Upper lobe of left lung (tissue), 6 donors: ENCODE measurements at regions not wholly inside any gene's neighbourhood (a gene's known extent, or its start where the extent isn't known, plus 50 kb on each side); places are given as distances from the start of the nearest gene placed in this dataset.

Experiments
- ATAC-seq, 2 donors: fragments of 200-7000 bp; cut with Tn5 transposase; one replicate each; pipeline ENCODE4 v1.9.1; 2022; ENCODE audit warnings: mild to moderate bottlenecking in 2 of 2, moderate library complexity in 2 of 2; ENCODE audit not compliant: low FRiP score in 2 of 2
- DNase-seq, 2 donors: peaks; one replicate each; pipeline ENCODE4 v3.0.0-alpha.2; 2019 to 2020
- H3K27ac ChIP-seq, 4 donors: fragments of 200-600 bp; sonication (generic); one replicate each; pipeline ENCODE4 v1.5.1; 2016 to 2019
- H3K27me3 ChIP-seq, 4 donors: fragments of 200-600 bp; sonication (generic); one replicate each; pipeline ENCODE4 v1.5.1; 2017 to 2019
- H3K36me3 ChIP-seq, 4 donors: fragments of 200-600 bp; sonication (generic); one replicate each; pipeline ENCODE4 v1.5.1; 2016 to 2019
- H3K4me1 ChIP-seq, 4 donors: fragments of 200-600 bp; sonication (generic); one replicate each; pipeline ENCODE4 v1.5.1; 2018 to 2019
- H3K4me3 ChIP-seq, 4 donors: fragments of 200-600 bp; sonication (generic); one replicate each; pipeline ENCODE4 v1.5.1; 2017 to 2019; ENCODE audit warnings: mild to moderate bottlenecking in 2 of 4, moderate library complexity in 1 of 4
- H3K9me3 ChIP-seq, 4 donors: fragments of 200-600 bp; sonication (generic); one replicate each; pipeline ENCODE4 v1.5.1; 2018 to 2019
- CTCF ChIP-seq, 6 experiments: fragments of 450-650 bp in 4 of 6; fragments of 200-600 bp in 2 of 6; sonication (generic) in 2 of 6; IDR thresholded peaks; one replicate each; pipeline ENCODE4 v1.5.1; 2016 to 2019; ENCODE audit warnings: antibody characterized with exemption in 6 of 6
- EP300 ChIP-seq, 4 donors: sonication (generic); formaldehyde crosslinking; IDR thresholded peaks; one replicate each; pipeline ENCODE4 v1.5.1; 2017; ENCODE audit warnings: antibody characterized with exemption in 4 of 4, control low read depth in 2 of 4
- POLR2A ChIP-seq, 4 donors: fragments of 450-650 bp; IDR thresholded peaks; one replicate each; pipeline ENCODE4 v1.5.1; 2016 to 2017; ENCODE audit warnings: antibody characterized with exemption in 4 of 4, mild to moderate bottlenecking in 2 of 4
- POLR2AphosphoS5 ChIP-seq, 2 donors: sonication (generic); formaldehyde crosslinking; IDR thresholded peaks; one replicate each; pipeline ENCODE4 v1.5.1; 2017; ENCODE audit warnings: antibody characterized with exemption in 2 of 2
- WGBS, 2 donors: methylation state at CpG; one replicate each; pipeline ENCODE4 v1.1.5; 2017 to 2018; 5-methylcytosine and 5-hydroxymethylcytosine counted together
- donor health status: DM: no; HTN: no; CAD: no; lungs with moderate emphysema.
- donor health status: DM: no; HTN: yes; CAD: no; lungs with severe emphysema.

GRCh38 chr12:78442454-78442801, 422.1 kb upstream of the SYT1 start:
- no peak for TF ChIP-seq POLR2A (IDR thresholded peaks at IDR 0.05)
- no peak for TF ChIP-seq EP300 (IDR thresholded peaks at IDR 0.05)
- no peak for TF ChIP-seq CTCF (IDR thresholded peaks at IDR 0.05)
- no peak for TF ChIP-seq POLR2AphosphoS5 (IDR thresholded peaks at IDR 0.05)
- 14 to 20% methylated on average over 1 of the region's 1 CpG for WGBS, 2 donors
- no peak for ATAC-seq
- no peaks in the 10 kb centered on the region for H3K9me3 ChIP-seq
- no peaks in the 10 kb centered on the region for H3K27me3 ChIP-seq
- H3K4me1 ChIP-seq, result no peaks in the 10 kb centered on the region
- H3K27ac ChIP-seq, result no peak overlapping the region
- H3K36me3 ChIP-seq, result no peaks in the 10 kb centered on the region
- no peak overlapping the region for H3K4me3 ChIP-seq
- DNase-seq, result no peak

- TF ChIP-seq EP300 (IDR thresholded peaks at IDR 0.05) (no peak), CTCF (IDR thresholded peaks at IDR 0.05) (no peak), POLR2AphosphoS5 (IDR thresholded peaks at IDR 0.05) (no peak), POLR2A (IDR thresholded peaks at IDR 0.05) (no peak)
- no peaks in the 10 kb centered on the region for H3K36me3 ChIP-seq
- H3K4me1 ChIP-seq, result no peaks in the 10 kb centered on the region
- no peaks in the 10 kb centered on the region for H3K9me3 ChIP-seq
- 91 to 92% methylated on average over 2 of the region's 2 CpGs for WGBS, 2 donors
- ATAC-seq (no peak), DNase-seq (no peak)
- no peak overlapping the region for H3K4me3 ChIP-seq
- no peak overlapping the region for H3K27ac ChIP-seq
- no peaks in the 10 kb centered on the region for H3K27me3 ChIP-seq
These were observed 418.0 kb upstream of the SYT1 start for GRCh38 chr12:78446555-78446954.

GRCh38 chr12:78447373-78447772, 417.2 kb upstream of the SYT1 start:
- no peak for TF ChIP-seq CTCF (IDR thresholded peaks at IDR 0.05)
- no peak for TF ChIP-seq POLR2AphosphoS5 (IDR thresholded peaks at IDR 0.05)
- TF ChIP-seq EP300 (IDR thresholded peaks at IDR 0.05), result no peak
- Histone ChIP-seq H3K27me3 (no peaks in the 10 kb centered on the region), H3K36me3 (no peaks in the 10 kb centered on the region), H3K4me1 (no peaks in the 10 kb centered on the region), H3K4me3 (no peak overlapping the region), H3K9me3 (no peaks in the 10 kb centered on the region), H3K27ac (no peak overlapping the region)
- no peak for ATAC-seq
- no peak for DNase-seq
- 63 to 72% methylated on average over 1 of the region's 1 CpG for WGBS, 2 donors

- no peaks in the 10 kb centered on the region for H3K27me3 ChIP-seq
- H3K36me3 ChIP-seq, result no peaks in the 10 kb centered on the region
- no peak for ATAC-seq
- no peak overlapping the region for H3K27ac ChIP-seq
- no peaks in the 10 kb centered on the region for H3K9me3 ChIP-seq
- no peak overlapping the region for H3K4me3 ChIP-seq
- no peak for DNase-seq
- WGBS, 2 donors, result 92 to 94% methylated on average over 2 of the region's 2 CpGs
- H3K4me1 ChIP-seq, result no peaks in the 10 kb centered on the region
- TF ChIP-seq EP300 (IDR thresholded peaks at IDR 0.05) (no peak), CTCF (IDR thresholded peaks at IDR 0.05) (no peak), POLR2AphosphoS5 (IDR thresholded peaks at IDR 0.05) (no peak), POLR2A (IDR thresholded peaks at IDR 0.05) (no peak)
These were observed 415.9 kb upstream of the SYT1 start for GRCh38 chr12:78448692-78449091.

GRCh38 chr12:78455991-78456390, 408.6 kb upstream of the SYT1 start:
- WGBS, 2 donors, result 64 to 69% methylated on average over 1 of the region's 1 CpG
- no peaks in the 10 kb centered on the region for H3K9me3 ChIP-seq

More at GRCh38 chr12:78455991-78456390, 408.6 kb upstream of the SYT1 start:
- no peak for TF ChIP-seq EP300 (IDR thresholded peaks at IDR 0.05)
- no peak for TF ChIP-seq CTCF (IDR thresholded peaks at IDR 0.05)
- no peak for TF ChIP-seq POLR2AphosphoS5 (IDR thresholded peaks at IDR 0.05)
- no peak for TF ChIP-seq POLR2A (IDR thresholded peaks at IDR 0.05)
- Histone ChIP-seq H3K4me3 (no peak overlapping the region), H3K27ac (no peak overlapping the region), H3K36me3 (no peaks in the 10 kb centered on the region), H3K4me1 (no peaks in the 10 kb centered on the region), H3K27me3 (no peaks in the 10 kb centered on the region)
- ATAC-seq (no peak), DNase-seq (no peak)
